ENCODE measurements at regions not wholly inside any gene's neighbourhood (a gene's known extent, or its start where the extent isn't known, plus 50 kb on each side); places are given as distances from the start of the nearest gene placed in this dataset.
"Not testable (repeated sequence)": the region's sequence is repeated elsewhere in the genome, so short reads cannot be mapped to it uniquely, and the experiment has no call there.

GRCh38 chr11:15677181-15677580, 562.5 kb downstream of the INSC start:
- DNase-seq, result no peak
- no peak overlapping the region for H3K4me3 Mint-ChIP-seq
- Histone ChIP-seq H3K4me1 (ENCODE audit: control insufficient read depth, insufficient read depth, low read length) (no peaks in the 10 kb centered on the region), H3K9me3 (ENCODE audit: control insufficient read depth, low read length) (peaks cover 66% of the 10 kb centered on the region), H3K27ac (ENCODE audit: low read depth, low read length) (no peak overlapping the region), H3K36me3 (ENCODE audit: control insufficient read depth, insufficient read depth, low read length) (no peaks in the 10 kb centered on the region), H3K9ac (ENCODE audit: extremely low read depth, low read length, poor library complexity, severe bottlenecking) (no peak overlapping the region), H3K27me3 (ENCODE audit: control insufficient read depth, insufficient read depth, low read length, poor library complexity, severe bottlenecking) (no peaks in the 10 kb centered on the region), H3K4me3 (ENCODE audit: low read length) (peak overlapping the region; percentile 57)
- H3K36me3 Mint-ChIP-seq (ENCODE audit: low read depth), result peaks cover 4% of the 10 kb centered on the region
- H3K9me3 Mint-ChIP-seq, result peaks cover 37% of the 10 kb centered on the region
- no peaks in the 10 kb centered on the region for H3K4me1 Mint-ChIP-seq
- H3K27me3 Mint-ChIP-seq (ENCODE audit: insufficient read depth), result peaks cover 2% of the 10 kb centered on the region
- no peak overlapping the region for H3K27ac Mint-ChIP-seq
- TF ChIP-seq, protein P1, sequence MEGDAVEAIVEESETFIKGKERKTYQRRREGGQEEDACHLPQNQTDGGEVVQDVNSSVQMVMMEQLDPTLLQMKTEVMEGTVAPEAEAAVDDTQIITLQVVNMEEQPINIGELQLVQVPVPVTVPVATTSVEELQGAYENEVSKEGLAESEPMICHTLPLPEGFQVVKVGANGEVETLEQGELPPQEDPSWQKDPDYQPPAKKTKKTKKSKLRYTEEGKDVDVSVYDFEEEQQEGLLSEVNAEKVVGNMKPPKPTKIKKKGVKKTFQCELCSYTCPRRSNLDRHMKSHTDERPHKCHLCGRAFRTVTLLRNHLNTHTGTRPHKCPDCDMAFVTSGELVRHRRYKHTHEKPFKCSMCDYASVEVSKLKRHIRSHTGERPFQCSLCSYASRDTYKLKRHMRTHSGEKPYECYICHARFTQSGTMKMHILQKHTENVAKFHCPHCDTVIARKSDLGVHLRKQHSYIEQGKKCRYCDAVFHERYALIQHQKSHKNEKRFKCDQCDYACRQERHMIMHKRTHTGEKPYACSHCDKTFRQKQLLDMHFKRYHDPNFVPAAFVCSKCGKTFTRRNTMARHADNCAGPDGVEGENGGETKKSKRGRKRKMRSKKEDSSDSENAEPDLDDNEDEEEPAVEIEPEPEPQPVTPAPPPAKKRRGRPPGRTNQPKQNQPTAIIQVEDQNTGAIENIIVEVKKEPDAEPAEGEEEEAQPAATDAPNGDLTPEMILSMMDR (conservative IDR thresholded peaks at IDR 0.05), result no peak
- WGBS, 2 experiments (ENCODE audit: insufficient coverage in 1 of 2, insufficient read length in 1 of 2), result no CpG with 5 or more reads among the region's 1 CpG

GRCh38 chr11:15683528-15683927, 568.8 kb downstream of the INSC start:
- Histone ChIP-seq H3K4me3 (ENCODE audit: low read length) (no peak overlapping the region), H3K27me3 (ENCODE audit: control insufficient read depth, insufficient read depth, low read length, poor library complexity, severe bottlenecking) (no peaks in the 10 kb centered on the region), H3K4me1 (ENCODE audit: control insufficient read depth, insufficient read depth, low read length) (no peaks in the 10 kb centered on the region), H3K36me3 (ENCODE audit: control insufficient read depth, insufficient read depth, low read length) (no peaks in the 10 kb centered on the region), H3K9me3 (ENCODE audit: control insufficient read depth, low read length) (peaks cover 24% of the 10 kb centered on the region), H3K9ac (ENCODE audit: extremely low read depth, low read length, poor library complexity, severe bottlenecking) (no peak overlapping the region), H3K27ac (ENCODE audit: low read depth, low read length) (no peak overlapping the region)
- no peak overlapping the region for H3K27ac Mint-ChIP-seq
- peaks cover 3% of the 10 kb centered on the region for H3K9me3 Mint-ChIP-seq
- H3K4me1 Mint-ChIP-seq, result peaks cover 10% of the 10 kb centered on the region
- H3K27me3 Mint-ChIP-seq (ENCODE audit: insufficient read depth), result no peaks in the 10 kb centered on the region
- no peaks in the 10 kb centered on the region for H3K36me3 Mint-ChIP-seq (ENCODE audit: low read depth)
- H3K4me3 Mint-ChIP-seq, result no peak overlapping the region
- no peak for DNase-seq
- TF ChIP-seq, protein P1 (conservative IDR thresholded peaks at IDR 0.05), result no peak

DNA sequence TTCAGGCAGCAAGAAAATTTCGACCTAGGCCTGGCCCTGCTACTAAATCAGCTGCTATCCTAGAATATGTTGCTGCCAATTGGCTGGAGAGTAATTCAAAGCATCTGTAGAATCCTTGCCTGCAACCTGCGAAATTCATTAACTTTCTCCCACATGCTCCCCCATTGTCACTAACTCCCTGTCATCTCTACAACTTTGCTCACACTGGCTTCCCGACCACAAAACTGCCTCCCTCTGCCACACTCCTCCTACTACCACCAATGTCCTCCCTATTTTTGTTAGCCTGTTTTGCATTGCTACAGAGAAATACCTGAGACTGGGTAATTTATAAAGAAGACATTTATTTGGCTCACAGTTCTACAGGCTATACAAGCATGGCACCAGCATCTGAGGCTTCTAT, 570.6 kb downstream of the INSC start:
- 79 to 86% methylated on average over 1 to 3 of the region's 3 CpGs for WGBS, 2 experiments (ENCODE audit: insufficient coverage in 1 of 2, insufficient read length in 1 of 2)
- no peak overlapping the region for H3K27ac ChIP-seq (ENCODE audit: low read depth, low read length)
- no peak overlapping the region for H3K27ac Mint-ChIP-seq
- DNase-seq, result peak; percentile 47
- no peaks in the 10 kb centered on the region for H3K4me1 ChIP-seq (ENCODE audit: control insufficient read depth, insufficient read depth, low read length)
- H3K36me3 ChIP-seq (ENCODE audit: control insufficient read depth, insufficient read depth, low read length), result no peaks in the 10 kb centered on the region
- H3K9me3 ChIP-seq (ENCODE audit: control insufficient read depth, low read length), result peaks cover 25% of the 10 kb centered on the region
- H3K27me3 Mint-ChIP-seq (ENCODE audit: insufficient read depth), result no peaks in the 10 kb centered on the region
- no peaks in the 10 kb centered on the region for H3K36me3 Mint-ChIP-seq (ENCODE audit: low read depth)
- no peak overlapping the region for H3K9ac ChIP-seq (ENCODE audit: extremely low read depth, low read length, poor library complexity, severe bottlenecking)
- H3K9me3 Mint-ChIP-seq, result no peaks in the 10 kb centered on the region
- no peaks in the 10 kb centered on the region for H3K27me3 ChIP-seq (ENCODE audit: control insufficient read depth, insufficient read depth, low read length, poor library complexity, severe bottlenecking)
- TF ChIP-seq, protein P1 (conservative IDR thresholded peaks at IDR 0.05), result no peak
- peaks cover 14% of the 10 kb centered on the region for H3K4me1 Mint-ChIP-seq
- H3K4me3 ChIP-seq (ENCODE audit: low read length), result no peak overlapping the region
- no peak overlapping the region for H3K4me3 Mint-ChIP-seq

DNA sequence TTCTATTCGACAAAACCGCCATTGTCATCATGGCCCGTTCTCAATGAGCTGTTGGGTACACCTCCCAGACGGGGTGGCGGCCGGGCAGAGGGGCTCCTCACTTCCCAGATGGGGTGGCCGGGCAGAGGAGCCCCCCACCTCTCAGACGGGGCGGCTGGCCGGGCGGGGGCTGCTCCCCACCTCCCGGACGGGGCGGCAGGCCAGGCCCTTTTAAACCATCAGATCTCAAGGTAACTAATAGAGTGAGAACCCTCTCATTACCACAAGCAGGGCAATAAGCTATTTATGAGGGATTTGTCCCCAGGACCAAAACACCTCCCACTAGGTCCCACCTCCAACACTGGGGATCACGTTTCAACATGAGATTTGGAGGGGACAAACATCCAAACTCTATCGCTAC, 571.5 kb downstream of the INSC start:
- H3K4me3 Mint-ChIP-seq; H3K27ac Mint-ChIP-seq; H3K9me3 Mint-ChIP-seq; H3K27me3 ChIP-seq (ENCODE audit: control insufficient read depth, insufficient read depth, low read length, poor library complexity, severe bottlenecking); H3K27me3 Mint-ChIP-seq (ENCODE audit: insufficient read depth); H3K4me1 ChIP-seq (ENCODE audit: control insufficient read depth, insufficient read depth, low read length); H3K4me3 ChIP-seq (ENCODE audit: low read length); H3K9ac ChIP-seq (ENCODE audit: extremely low read depth, low read length, poor library complexity, severe bottlenecking); H3K36me3 Mint-ChIP-seq (ENCODE audit: low read depth); H3K36me3 ChIP-seq (ENCODE audit: control insufficient read depth, insufficient read depth, low read length); H3K27ac ChIP-seq (ENCODE audit: low read depth, low read length): not testable (repeated sequence)
- WGBS, 2 experiments (ENCODE audit: insufficient coverage in 1 of 2, insufficient read length in 1 of 2), result 90 to 100% methylated on average over 6 to 13 of the region's 16 CpGs
- H3K9me3 ChIP-seq (ENCODE audit: control insufficient read depth, low read length), result peaks cover 33% of the 10 kb centered on the region
- H3K4me1 Mint-ChIP-seq, result peaks cover 14% of the 10 kb centered on the region
- DNase-seq, result peak; percentile 25

Data from endodermal cell (in vitro differentiated cells).